GM12874 (cell line): ENCODE measurements at regions not wholly inside any gene's neighbourhood (a gene's known extent, or its start where the extent isn't known, plus 50 kb on each side); places are given as distances from the start of the nearest gene placed in this dataset.
A peak's percentile ranks its signal among the peaks of the same experiment; 100 is the strongest.

Experiments used
- CTCF ChIP-seq: IDR thresholded peaks from 2 replicates; pipeline ENCODE4 v1.5.1; 2011; ENCODE audit warnings: low read depth, mild to moderate bottlenecking, control low read depth, low read length, moderate library complexity; ENCODE audit not compliant: insufficient read depth

- no peak for TF ChIP-seq CTCF
Measured at GRCh38 chr3:176941689-176942088, 255.6 kb downstream of the TBL1XR1 start.

- peak; percentile 69 for TF ChIP-seq CTCF
Measured at GRCh38 chr3:176939022-176939817, 258.1 kb downstream of the TBL1XR1 start.

GRCh38 chr3:176937994-176938393 is 259.3 kb downstream of the TBL1XR1 start:
- no peak for TF ChIP-seq CTCF

- no peak for TF ChIP-seq CTCF
Measured at GRCh38 chr3:176937541-176937940, 259.7 kb downstream of the TBL1XR1 start.

GRCh38 chr3:176935194-176935888 is 261.9 kb downstream of the TBL1XR1 start:
- TF ChIP-seq CTCF, result no peak

- no peak for TF ChIP-seq CTCF
Measured at GRCh38 chr3:176934698-176935097, 262.6 kb downstream of the TBL1XR1 start.

- TF ChIP-seq CTCF, result no peak
Measured at GRCh38 chr3:176933704-176934103, 263.6 kb downstream of the TBL1XR1 start.
